HEK293 (cell line): ENCODE measurements at regions not wholly inside any gene's neighbourhood (a gene's known extent, or its start where the extent isn't known, plus 50 kb on each side); places are given as distances from the start of the nearest gene placed in this dataset.

Experiments used
- CTCF ChIA-PET: fragments of 350-600 bp; formaldehyde crosslinking; extraction: SDS; loops from one replicate; lab custom pipeline; 2021; ENCODE audit warnings: antibody characterized with exemption; lab: Yijun Ruan, JAX
- POLR2A ChIA-PET: fragments of 300-600 bp; formaldehyde crosslinking; extraction: SDS; loops from one replicate; lab custom pipeline; 2020; ENCODE audit warnings: antibody characterized with exemption, inconsistent platforms; lab: Yijun Ruan, JAX
- H3K27ac ChIP-seq: fragments of 200-500 bp; sonication (Bioruptor generic); 2 replicates; pipeline ENCODE4 v1.5.1; 2014; ENCODE audit warnings: low read depth, low read length, control low read depth, inconsistent platforms; ENCODE audit errors: extremely low read depth
- H3K36me3 ChIP-seq, 2 experiments: fragments of 200-500 bp in 1 of 2; sonication (Bioruptor generic) in 1 of 2; 1 replicate in 1 of 2; 2 replicates in 1 of 2; pipeline ENCODE4 v1.5.1; 2014 to 2017; ENCODE audit warnings: inconsistent platforms in 2 of 2, low read length in 2 of 2; ENCODE audit not compliant: control insufficient read depth in 2 of 2, insufficient read depth in 1 of 2
- H3K4me1 ChIP-seq: fragments of 200-500 bp; sonication (Bioruptor generic); 2 replicates; pipeline ENCODE4 v1.5.1; 2014; ENCODE audit warnings: mild to moderate bottlenecking, low read length, inconsistent platforms; ENCODE audit not compliant: control insufficient read depth, insufficient read depth
- H3K4me3 ChIP-seq: 2 replicates; pipeline ENCODE4 v1.5.1; 2011; ENCODE audit warnings: low read depth, mild to moderate bottlenecking, control low read depth, low read length, moderate library complexity
- H3K9me3 ChIP-seq: fragments of 200-500 bp; sonication (Bioruptor generic); 2 replicates; pipeline ENCODE4 v1.5.1; 2014; ENCODE audit warnings: low read depth, low read length, inconsistent platforms; ENCODE audit not compliant: control insufficient read depth, insufficient read depth
- EGR2 ChIP-seq: fragments of 450-650 bp; formaldehyde crosslinking; IDR thresholded peaks from 2 replicates; pipeline ENCODE4 v1.5.1; 2016; ENCODE audit warnings: low read depth, missing biosample characterization, missing genetic modification characterization
- KLF8 ChIP-seq: fragments of 450-650 bp; formaldehyde crosslinking; IDR thresholded peaks from 2 replicates; pipeline ENCODE4 v1.5.1; 2016; ENCODE audit warnings: missing biosample characterization, missing genetic modification characterization
- SALL2 ChIP-seq: fragments of 450-650 bp; formaldehyde crosslinking; IDR thresholded peaks from 2 replicates; pipeline ENCODE4 v1.5.0; 2017; ENCODE audit warnings: missing biosample characterization, mild to moderate bottlenecking, missing genetic modification characterization, borderline replicate concordance
- ZBTB1 ChIP-seq: fragments of 450-650 bp; formaldehyde crosslinking; IDR thresholded peaks from 2 replicates; pipeline ENCODE4 v1.5.1; 2016; ENCODE audit warnings: missing biosample characterization, missing genetic modification characterization
- ZBTB21 ChIP-seq: fragments of 450-650 bp; formaldehyde crosslinking; IDR thresholded peaks from 2 replicates; pipeline ENCODE4 v1.5.1; 2017; ENCODE audit warnings: missing biosample characterization, missing genetic modification characterization
- ZEB2 ChIP-seq: fragments of 450-650 bp; formaldehyde crosslinking; IDR thresholded peaks from 2 replicates; pipeline ENCODE4 v1.5.1; 2016; ENCODE audit warnings: missing biosample characterization, missing genetic modification characterization
- ZFP3 ChIP-seq: fragments of 450-650 bp; formaldehyde crosslinking; IDR thresholded peaks from 2 replicates; pipeline ENCODE4 v1.5.1; 2016; ENCODE audit warnings: low read depth, missing biosample characterization, missing genetic modification characterization
- ZFP37 ChIP-seq: fragments of 450-650 bp; formaldehyde crosslinking; IDR thresholded peaks from 2 replicates; pipeline ENCODE4 v1.5.1; 2016; ENCODE audit warnings: missing biosample characterization, missing genetic modification characterization
- ZNF174 ChIP-seq: fragments of 450-650 bp; formaldehyde crosslinking; IDR thresholded peaks from 2 replicates; pipeline ENCODE4 v1.5.0; 2017; ENCODE audit warnings: missing biosample characterization, mild to moderate bottlenecking, missing genetic modification characterization
- ZNF175 ChIP-seq: fragments of 450-650 bp; formaldehyde crosslinking; IDR thresholded peaks from 2 replicates; pipeline ENCODE4 v1.5.1; 2016; ENCODE audit warnings: missing biosample characterization, missing genetic modification characterization
- ZNF202 ChIP-seq: fragments of 450-650 bp; formaldehyde crosslinking; IDR thresholded peaks from 2 replicates; pipeline ENCODE4 v1.5.1; 2016; ENCODE audit warnings: missing biosample characterization, missing genetic modification characterization, borderline replicate concordance
- ZNF211 ChIP-seq: fragments of 450-650 bp; formaldehyde crosslinking; IDR thresholded peaks from 2 replicates; pipeline ENCODE4 v1.5.1; 2016; ENCODE audit warnings: low read depth, missing biosample characterization, missing genetic modification characterization
- ZNF266 ChIP-seq: fragments of 450-650 bp; formaldehyde crosslinking; IDR thresholded peaks from 2 replicates; pipeline ENCODE4 v1.5.1; 2016; ENCODE audit warnings: missing biosample characterization, missing genetic modification characterization, low read depth
- ZNF274 ChIP-seq, 2 experiments: fragments of 200-500 bp in 1 of 2; fragments of 450-650 bp in 1 of 2; sonication (Bioruptor generic) in 1 of 2; formaldehyde crosslinking in 1 of 2; IDR thresholded peaks; 2 replicates each; pipeline versions ENCODE4 v1.5.1 to v1.6.1; 2014 to 2016; ENCODE audit warnings: borderline replicate concordance in 1 of 2, inconsistent platforms in 1 of 2, low read length in 1 of 2, missing biosample characterization in 1 of 2, missing genetic modification characterization in 1 of 2
- ZNF302 ChIP-seq: fragments of 450-650 bp; formaldehyde crosslinking; IDR thresholded peaks from 2 replicates; pipeline ENCODE4 v1.5.1; 2016; ENCODE audit warnings: missing biosample characterization, missing genetic modification characterization, low read depth
- ZNF350 ChIP-seq: fragments of 450-650 bp; formaldehyde crosslinking; IDR thresholded peaks from 2 replicates; pipeline ENCODE4 v1.5.0; 2017; ENCODE audit warnings: missing biosample characterization, mild to moderate bottlenecking, missing genetic modification characterization
- ZNF354C ChIP-seq: fragments of 450-650 bp; formaldehyde crosslinking; IDR thresholded peaks from 2 replicates; pipeline ENCODE4 v1.5.1; 2016; ENCODE audit warnings: missing biosample characterization, missing genetic modification characterization, low read depth, borderline replicate concordance
- ZNF366 ChIP-seq: fragments of 450-650 bp; formaldehyde crosslinking; conservative IDR thresholded peaks from 2 replicates; pipeline ENCODE4 v1.5.1; 2016; ENCODE audit warnings: missing biosample characterization, missing genetic modification characterization
- ZNF404 ChIP-seq: fragments of 450-650 bp; formaldehyde crosslinking; IDR thresholded peaks from 2 replicates; pipeline ENCODE4 v1.5.1; 2017; ENCODE audit warnings: missing biosample characterization, missing genetic modification characterization
- ZNF416 ChIP-seq: fragments of 450-650 bp; formaldehyde crosslinking; IDR thresholded peaks from 2 replicates; pipeline ENCODE4 v1.5.1; 2016; ENCODE audit warnings: missing biosample characterization, missing genetic modification characterization
- ZNF621 ChIP-seq: fragments of 450-650 bp; formaldehyde crosslinking; IDR thresholded peaks from 2 replicates; pipeline ENCODE4 v1.5.1; 2017; ENCODE audit warnings: missing biosample characterization, missing genetic modification characterization
- ZNF624 ChIP-seq: fragments of 450-650 bp; formaldehyde crosslinking; IDR thresholded peaks from 2 replicates; pipeline ENCODE4 v1.5.1; 2017; ENCODE audit warnings: missing biosample characterization, missing genetic modification characterization
- ZNF639 ChIP-seq: fragments of 450-650 bp; formaldehyde crosslinking; IDR thresholded peaks from 2 replicates; pipeline ENCODE4 v1.5.1; 2016; ENCODE audit warnings: missing biosample characterization, missing genetic modification characterization
- ZNF747 ChIP-seq: fragments of 450-650 bp; formaldehyde crosslinking; IDR thresholded peaks from 2 replicates; pipeline ENCODE4 v1.5.1; 2016; ENCODE audit warnings: missing biosample characterization, missing genetic modification characterization
- ZNF843 ChIP-seq: fragments of 450-650 bp; formaldehyde crosslinking; IDR thresholded peaks from 2 replicates; pipeline ENCODE4 v1.5.1; 2016; ENCODE audit warnings: missing biosample characterization, missing genetic modification characterization
- ZSCAN5A ChIP-seq: fragments of 450-650 bp; formaldehyde crosslinking; IDR thresholded peaks from 2 replicates; pipeline ENCODE4 v1.5.1; 2016; ENCODE audit warnings: missing biosample characterization, missing genetic modification characterization
- TF ChIP-seq, protein P1 (sequence below): fragments of 450-650 bp; formaldehyde crosslinking; IDR thresholded peaks from 2 replicates; pipeline ENCODE4 v1.5.1; 2016; ENCODE audit warnings: missing biosample characterization, missing genetic modification characterization

GRCh38 chr16:77610496-77610895 is 111.8 kb upstream of the NUDT7 start:
- H3K4me3 ChIP-seq: no peak overlapping the region
- no peaks in the 10 kb centered on the region for H3K4me1 ChIP-seq
- H3K9me3 ChIP-seq: no peaks in the 10 kb centered on the region
- H3K36me3 ChIP-seq: no peaks in the 10 kb centered on the region
- ChIA-PET POLR2A (no interaction called here), CTCF (no interaction called here)
- no peak overlapping the region for H3K27ac ChIP-seq
- TF ChIP-seq KLF8 (tag by site-specific recombination) (no peak), ZNF354C (no peak), ZNF350 (tag by site-specific recombination) (no peak), ZFP37 (tag by site-specific recombination) (no peak), EGR2 (tag by site-specific recombination) (no peak), ZNF416 (tag by site-specific recombination) (no peak), ZSCAN5A (no peak), ZNF274 (IDR thresholded peaks at IDR 0.05; ENCODE audit: low read length) (no peak), ZNF274 (tag by site-specific recombination; IDR thresholded peaks at IDR 0.05; ENCODE audit: borderline replicate concordance) (no peak)

- Histone ChIP-seq H3K4me3 (no peak overlapping the region), H3K4me1 (no peaks in the 10 kb centered on the region), H3K9me3 (no peaks in the 10 kb centered on the region), H3K36me3 (no peaks in the 10 kb centered on the region), H3K27ac (no peak overlapping the region)
- CTCF ChIA-PET: no interaction called here
- POLR2A ChIA-PET: no interaction called here
- TF ChIP-seq ZBTB1 (tag by site-specific recombination) (no peak), ZNF624 (tag by site-specific recombination) (no peak), ZNF211 (tag by site-specific recombination) (no peak), ZNF747 (tag by site-specific recombination) (no peak)
These were observed 110.9 kb upstream of the NUDT7 start for GRCh38 chr16:77611386-77611785.

DNA sequence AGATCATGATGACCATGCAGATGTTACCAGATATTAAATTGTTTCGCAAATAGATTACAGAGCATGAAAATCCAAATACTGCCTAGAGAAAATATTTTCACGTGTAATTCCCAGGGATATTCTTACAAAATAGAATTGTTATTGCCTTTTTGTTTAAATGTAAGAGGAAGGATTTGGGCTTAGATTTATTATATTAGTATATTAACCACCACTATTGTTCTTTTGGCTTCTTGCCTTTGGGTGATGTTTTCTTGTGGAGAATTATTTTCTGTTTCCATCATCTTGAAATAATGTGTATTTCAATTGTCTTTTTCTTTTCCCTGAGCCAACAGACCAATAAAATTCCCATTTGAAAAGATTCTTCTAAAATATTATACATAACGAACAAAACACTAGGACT is 109.7 kb upstream of the NUDT7 start:
- Histone ChIP-seq H3K4me1 (peaks cover 2% of the 10 kb centered on the region; the same call in 1 of the 2 replicates), H3K9me3 (no peaks in the 10 kb centered on the region), H3K27ac (no peak overlapping the region), H3K36me3 (no peaks in the 10 kb centered on the region), H3K4me3 (no peak overlapping the region)
- TF ChIP-seq ZFP3 (no peak), ZNF266 (tag by site-specific recombination) (no peak), ZNF202 (no peak), ZNF175 (tag by site-specific recombination) (no peak), ZEB2 (no peak), SALL2 (tag by site-specific recombination) (no peak), ZNF404 (no peak), ZNF174 (tag by site-specific recombination) (no peak), ZNF302 (no peak), ZBTB21 (tag by site-specific recombination) (no peak), ZNF366 (tag by site-specific recombination) (no peak), ZNF639 (tag by site-specific recombination) (no peak), ZNF621 (tag by site-specific recombination) (no peak), ZNF843 (tag by site-specific recombination) (no peak)
- TF ChIP-seq, protein P1, sequence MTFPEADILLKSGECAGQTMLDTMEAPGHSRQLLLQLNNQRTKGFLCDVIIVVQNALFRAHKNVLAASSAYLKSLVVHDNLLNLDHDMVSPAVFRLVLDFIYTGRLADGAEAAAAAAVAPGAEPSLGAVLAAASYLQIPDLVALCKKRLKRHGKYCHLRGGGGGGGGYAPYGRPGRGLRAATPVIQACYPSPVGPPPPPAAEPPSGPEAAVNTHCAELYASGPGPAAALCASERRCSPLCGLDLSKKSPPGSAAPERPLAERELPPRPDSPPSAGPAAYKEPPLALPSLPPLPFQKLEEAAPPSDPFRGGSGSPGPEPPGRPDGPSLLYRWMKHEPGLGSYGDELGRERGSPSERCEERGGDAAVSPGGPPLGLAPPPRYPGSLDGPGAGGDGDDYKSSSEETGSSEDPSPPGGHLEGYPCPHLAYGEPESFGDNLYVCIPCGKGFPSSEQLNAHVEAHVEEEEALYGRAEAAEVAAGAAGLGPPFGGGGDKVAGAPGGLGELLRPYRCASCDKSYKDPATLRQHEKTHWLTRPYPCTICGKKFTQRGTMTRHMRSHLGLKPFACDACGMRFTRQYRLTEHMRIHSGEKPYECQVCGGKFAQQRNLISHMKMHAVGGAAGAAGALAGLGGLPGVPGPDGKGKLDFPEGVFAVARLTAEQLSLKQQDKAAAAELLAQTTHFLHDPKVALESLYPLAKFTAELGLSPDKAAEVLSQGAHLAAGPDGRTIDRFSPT (tag by site-specific recombination): no peak
- CTCF ChIA-PET: no interaction called here
- POLR2A ChIA-PET: no interaction called here
